ENCODE measurements at regions not wholly inside any gene's neighbourhood (a gene's known extent, or its start where the extent isn't known, plus 50 kb on each side); places are given as distances from the start of the nearest gene placed in this dataset.

DNA sequence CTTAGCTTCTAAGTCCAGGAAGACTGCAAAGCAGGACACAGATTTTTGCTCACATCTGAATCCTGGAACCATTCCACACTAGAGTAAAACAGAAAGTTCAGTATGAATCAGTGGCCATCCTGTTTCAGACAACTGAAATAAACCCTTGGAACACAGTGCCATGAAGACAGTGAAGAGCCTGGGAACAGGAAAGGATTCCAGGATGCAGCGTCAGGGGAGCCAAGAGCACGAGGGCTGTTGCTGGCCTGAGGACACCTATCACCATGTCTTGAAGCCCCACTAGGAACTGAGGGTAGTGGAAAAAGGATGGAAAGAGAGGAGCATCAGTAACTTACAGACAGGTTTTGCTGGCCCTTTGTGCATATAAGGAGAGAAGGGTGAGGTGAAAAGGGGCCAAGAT lies 115.3 kb upstream of the FSTL4 start:
- intact Hi-C loops (cut with DNase I) = no loop called here
- DNase-seq = peak in 2 of 7 donors; percentile 18 to 55
- H3K4me3 ChIP-seq = no peak overlapping the region
- WGBS, 4 donors = 62 to 90% (median 73%) methylated on average over 2 of the region's 2 CpGs
- H3K36me3 ChIP-seq (replicated peaks in 1 of 2) = no peaks in the 10 kb centered on the region
- H3K27ac ChIP-seq = no peak overlapping the region
- no peak for TF ChIP-seq POLR2A (IDR thresholded peaks at IDR 0.05)
- TF ChIP-seq CTCF (IDR thresholded peaks at IDR 0.05) = no peak
- H3K4me1 ChIP-seq (replicated peaks in 1 of 2) = no peaks in the 10 kb centered on the region
- H3K27me3 ChIP-seq = no peaks in the 10 kb centered on the region
- no peaks in the 10 kb centered on the region for H3K9me3 ChIP-seq (replicated peaks in 1 of 3)

- TF ChIP-seq CTCF (IDR thresholded peaks at IDR 0.05) (no peak), POLR2A (IDR thresholded peaks at IDR 0.05) (no peak)
- peak in 2 of 7 donors; percentile 9 to 25 for DNase-seq
- WGBS, 4 donors = 38 to 100% (median 81%) methylated on average over 1 of the region's 1 CpG
- Histone ChIP-seq H3K4me1 (replicated peaks in 1 of 2) (no peaks in the 10 kb centered on the region), H3K4me3 (no peak overlapping the region), H3K36me3 (replicated peaks in 1 of 2) (no peaks in the 10 kb centered on the region), H3K27ac (no peak overlapping the region), H3K27me3 (no peaks in the 10 kb centered on the region), H3K9me3 (replicated peaks in 1 of 3) (peaks cover 0 to 4% (median 0%) of the 10 kb centered on the region in 3 donors)
- intact Hi-C loops (cut with DNase I) = no loop called here
Measured at GRCh38 chr5:133723651-133724366, 111.5 kb upstream of the FSTL4 start.

DNA sequence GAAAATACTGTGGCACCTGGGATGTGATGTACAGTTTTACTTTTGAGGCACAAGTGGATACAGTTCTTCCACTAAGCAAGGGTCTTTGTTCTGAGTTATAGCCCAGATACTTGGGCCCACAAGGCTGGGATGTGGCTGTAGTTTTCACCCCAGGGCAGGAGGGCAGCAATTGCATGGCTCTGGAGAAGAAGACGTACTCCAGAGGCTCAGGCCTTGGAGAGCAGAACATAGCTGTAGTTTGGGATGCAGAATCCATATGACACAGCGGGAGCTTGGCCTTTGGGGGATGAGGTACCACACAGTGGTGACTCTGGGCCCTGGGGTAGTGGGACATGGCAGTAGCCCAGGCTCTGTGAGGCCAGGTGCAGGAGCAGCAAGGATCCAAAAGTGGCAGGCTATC lies 110.8 kb upstream of the FSTL4 start:
- WGBS, 4 donors = 62 to 80% (median 70%) methylated on average over 2 of the region's 2 CpGs
- Histone ChIP-seq H3K36me3 (replicated peaks in 1 of 2) (no peaks in the 10 kb centered on the region), H3K4me1 (replicated peaks in 1 of 2) (no peaks in the 10 kb centered on the region), H3K27me3 (no peaks in the 10 kb centered on the region), H3K27ac (no peak overlapping the region), H3K9me3 (replicated peaks in 1 of 3) (peaks cover 0 to 4% (median 0%) of the 10 kb centered on the region in 3 donors), H3K4me3 (no peak overlapping the region)
- intact Hi-C loops (cut with DNase I) = no loop called here
- peak in 2 of 7 donors; percentile 1 to 28 for DNase-seq
- TF ChIP-seq CTCF (IDR thresholded peaks at IDR 0.05) (no peak), POLR2A (IDR thresholded peaks at IDR 0.05) (no peak)

GRCh38 chr5:133721365-133721764 lies 109.0 kb upstream of the FSTL4 start:
- intact Hi-C loops (cut with DNase I) = no loop called here
- H3K36me3 ChIP-seq (replicated peaks in 1 of 2) = no peaks in the 10 kb centered on the region
- no peaks in the 10 kb centered on the region for H3K27me3 ChIP-seq
- H3K27ac ChIP-seq = no peak overlapping the region
- no peaks in the 10 kb centered on the region for H3K4me1 ChIP-seq (replicated peaks in 1 of 2)
- no peak for DNase-seq
- peaks cover 0 to 4% (median 0%) of the 10 kb centered on the region in 3 donors for H3K9me3 ChIP-seq (replicated peaks in 1 of 3)
- H3K4me3 ChIP-seq = no peak overlapping the region
- TF ChIP-seq CTCF (IDR thresholded peaks at IDR 0.05) (no peak), POLR2A (IDR thresholded peaks at IDR 0.05) (no peak)

Data from adrenal gland (tissue), 9 donors.